Right atrium auricular region (tissue), 2 donors: ENCODE measurements at regions not wholly inside any gene's neighbourhood (a gene's known extent, or its start where the extent isn't known, plus 50 kb on each side); places are given as distances from the start of the nearest gene placed in this dataset.

Experiments used
- DNase-seq: peaks from one replicate; pipeline ENCODE4 v3.0.0-alpha.2; 2019; ENCODE audit warnings: low spot score
- H3K27ac ChIP-seq, 2 donors: fragments of 200-600 bp; sonication (generic); 1 replicate in 1 of 2; 2 replicates in 1 of 2; pipeline ENCODE4 v1.5.1; 2016 to 2019
- H3K27me3 ChIP-seq, 2 donors: fragments of 200-600 bp; sonication (generic); one replicate each; pipeline versions ENCODE4 v1.5.1 to v1.6.0; 2017 to 2019
- H3K36me3 ChIP-seq: fragments of 200-600 bp; sonication (generic); one replicate; pipeline ENCODE4 v1.5.1; 2016
- H3K4me1 ChIP-seq, 2 donors: fragments of 200-600 bp; sonication (generic); one replicate each; pipeline versions ENCODE4 v1.5.1 to v1.6.0; 2017 to 2019
- H3K4me3 ChIP-seq, 2 donors: fragments of 200-600 bp; sonication (generic); 1 replicate in 1 of 2; 2 replicates in 1 of 2; pipeline ENCODE4 v1.5.1; 2017 to 2019; ENCODE audit warnings: mild to moderate bottlenecking in 1 of 2, moderate library complexity in 1 of 2
- H3K9me3 ChIP-seq, 2 donors: fragments of 200-600 bp; sonication (generic); one replicate each; pipeline ENCODE4 v1.5.1; 2019
- CTCF ChIP-seq, 2 donors: fragments of 200-600 bp; sonication (generic); IDR thresholded peaks; one replicate each; pipeline ENCODE4 v1.5.1; 2019; ENCODE audit warnings: antibody characterized with exemption in 2 of 2

GRCh38 chr3:31307131-31307785, 225.5 kb upstream of the STT3B start:
- H3K27me3 ChIP-seq, result no peaks in the 10 kb centered on the region
- no peak for DNase-seq
- H3K27ac ChIP-seq, result no peak overlapping the region
- H3K9me3 ChIP-seq, result no peaks in the 10 kb centered on the region
- no peak for TF ChIP-seq CTCF (IDR thresholded peaks at IDR 0.05)
- no peaks in the 10 kb centered on the region for H3K4me1 ChIP-seq
- no peaks in the 10 kb centered on the region for H3K36me3 ChIP-seq
- no peak overlapping the region for H3K4me3 ChIP-seq

- H3K9me3 ChIP-seq, result no peaks in the 10 kb centered on the region
- no peak overlapping the region for H3K4me3 ChIP-seq
- DNase-seq, result no peak
- H3K4me1 ChIP-seq, result no peaks in the 10 kb centered on the region
- TF ChIP-seq CTCF (IDR thresholded peaks at IDR 0.05), result no peak
- no peaks in the 10 kb centered on the region for H3K36me3 ChIP-seq
- no peaks in the 10 kb centered on the region for H3K27me3 ChIP-seq
- H3K27ac ChIP-seq, result no peak overlapping the region
These were observed 221.2 kb upstream of the STT3B start for GRCh38 chr3:31311559-31311958.

- no peaks in the 10 kb centered on the region for H3K27me3 ChIP-seq
- no peak for TF ChIP-seq CTCF (IDR thresholded peaks at IDR 0.05)
- H3K9me3 ChIP-seq, result no peaks in the 10 kb centered on the region
- DNase-seq, result no peak
- no peak overlapping the region for H3K27ac ChIP-seq
- H3K36me3 ChIP-seq, result no peaks in the 10 kb centered on the region
- H3K4me1 ChIP-seq, result no peaks in the 10 kb centered on the region
- H3K4me3 ChIP-seq, result no peak overlapping the region
These were observed 220.3 kb upstream of the STT3B start for GRCh38 chr3:31312400-31312799.

GRCh38 chr3:31314258-31314657, 218.5 kb upstream of the STT3B start:
- Histone ChIP-seq H3K36me3 (no peaks in the 10 kb centered on the region), H3K9me3 (no peaks in the 10 kb centered on the region), H3K4me3 (no peak overlapping the region), H3K27me3 (no peaks in the 10 kb centered on the region), H3K4me1 (no peaks in the 10 kb centered on the region), H3K27ac (no peak overlapping the region)
- no peak for DNase-seq
- TF ChIP-seq CTCF (IDR thresholded peaks at IDR 0.05), result no peak

- H3K27me3 ChIP-seq, result no peaks in the 10 kb centered on the region
- no peak for TF ChIP-seq CTCF (IDR thresholded peaks at IDR 0.05)
- H3K4me1 ChIP-seq, result no peaks in the 10 kb centered on the region
- no peaks in the 10 kb centered on the region for H3K9me3 ChIP-seq
- H3K4me3 ChIP-seq, result no peak overlapping the region
- H3K27ac ChIP-seq, result no peak overlapping the region
- no peaks in the 10 kb centered on the region for H3K36me3 ChIP-seq
- DNase-seq, result no peak
These were observed 213.4 kb upstream of the STT3B start for GRCh38 chr3:31319332-31319731.

GRCh38 chr3:31321620-31322019, 211.1 kb upstream of the STT3B start:
- H3K36me3 ChIP-seq, result no peaks in the 10 kb centered on the region
- no peak overlapping the region for H3K27ac ChIP-seq
- DNase-seq, result no peak
- H3K9me3 ChIP-seq, result no peaks in the 10 kb centered on the region
- no peak overlapping the region for H3K4me3 ChIP-seq
- H3K4me1 ChIP-seq, result no peaks in the 10 kb centered on the region
- no peak for TF ChIP-seq CTCF (IDR thresholded peaks at IDR 0.05)
- H3K27me3 ChIP-seq, result no peaks in the 10 kb centered on the region
